ENCODE measurements at regions not wholly inside any gene's neighbourhood (a gene's known extent, or its start where the extent isn't known, plus 50 kb on each side); places are given as distances from the start of the nearest gene placed in this dataset.

DNA sequence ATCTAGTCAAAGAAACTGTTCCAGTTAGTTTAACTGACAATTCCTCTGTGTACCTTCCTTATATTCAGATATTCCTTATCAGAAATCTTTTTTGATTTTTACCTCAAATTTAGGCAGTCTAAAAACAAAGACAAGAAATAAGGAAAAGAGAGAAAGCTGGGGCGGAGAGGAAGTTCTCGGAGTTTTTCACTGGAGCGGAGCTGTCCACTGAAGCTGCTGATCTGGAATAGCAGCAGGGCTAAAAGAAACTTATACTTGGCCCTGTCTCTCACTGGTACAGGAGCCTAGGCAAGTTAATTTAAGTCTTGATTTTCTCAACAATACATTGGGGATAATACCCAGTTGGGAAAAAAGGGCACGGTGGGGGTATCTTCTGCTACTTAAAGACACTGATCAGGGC, 59.2 kb upstream of the CYP2D6 start:
- Mint-ChIP-seq H3K4me3 (no peak overlapping the region), H3K4me1 (peaks cover 28% of the 10 kb centered on the region), H3K36me3 (peaks cover 4% of the 10 kb centered on the region), H3K9me3 (no peaks in the 10 kb centered on the region), H3K27me3 (ENCODE audit: insufficient read depth, low read depth) (no peaks in the 10 kb centered on the region), H3K27ac (no peak overlapping the region)
- no peak overlapping the region for H2AFZ ChIP-seq (replicated peaks)
- H3F3A ChIP-seq (ENCODE audit: low read depth): peaks cover 15% of the 10 kb centered on the region
- no peak for TF ChIP-seq EZH2 (IDR thresholded peaks at IDR 0.05)
- TF ChIP-seq EZH2phosphoT487 (IDR thresholded peaks at IDR 0.05): no peak
- TF ChIP-seq, protein P1, sequence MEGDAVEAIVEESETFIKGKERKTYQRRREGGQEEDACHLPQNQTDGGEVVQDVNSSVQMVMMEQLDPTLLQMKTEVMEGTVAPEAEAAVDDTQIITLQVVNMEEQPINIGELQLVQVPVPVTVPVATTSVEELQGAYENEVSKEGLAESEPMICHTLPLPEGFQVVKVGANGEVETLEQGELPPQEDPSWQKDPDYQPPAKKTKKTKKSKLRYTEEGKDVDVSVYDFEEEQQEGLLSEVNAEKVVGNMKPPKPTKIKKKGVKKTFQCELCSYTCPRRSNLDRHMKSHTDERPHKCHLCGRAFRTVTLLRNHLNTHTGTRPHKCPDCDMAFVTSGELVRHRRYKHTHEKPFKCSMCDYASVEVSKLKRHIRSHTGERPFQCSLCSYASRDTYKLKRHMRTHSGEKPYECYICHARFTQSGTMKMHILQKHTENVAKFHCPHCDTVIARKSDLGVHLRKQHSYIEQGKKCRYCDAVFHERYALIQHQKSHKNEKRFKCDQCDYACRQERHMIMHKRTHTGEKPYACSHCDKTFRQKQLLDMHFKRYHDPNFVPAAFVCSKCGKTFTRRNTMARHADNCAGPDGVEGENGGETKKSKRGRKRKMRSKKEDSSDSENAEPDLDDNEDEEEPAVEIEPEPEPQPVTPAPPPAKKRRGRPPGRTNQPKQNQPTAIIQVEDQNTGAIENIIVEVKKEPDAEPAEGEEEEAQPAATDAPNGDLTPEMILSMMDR (IDR thresholded peaks at IDR 0.05): no peak
- peaks cover 26% of the 10 kb centered on the region for H3K4me1 ChIP-seq
- H3K79me2 ChIP-seq (ENCODE audit: low read depth): peaks cover 93% of the 10 kb centered on the region
- H3K27me3 ChIP-seq: no peaks in the 10 kb centered on the region
- H3K27ac ChIP-seq: no peak overlapping the region
- no peak overlapping the region for H3K4me2 ChIP-seq
- peaks cover 99% of the 10 kb centered on the region for H4K20me1 ChIP-seq (ENCODE audit: low read depth)
- H3K9me3 ChIP-seq (ENCODE audit: low read depth): no peaks in the 10 kb centered on the region
- no peak for DNase-seq (ENCODE audit: low spot score)
- H3K9ac ChIP-seq: no peak overlapping the region
- no peaks in the 10 kb centered on the region for H3K36me3 ChIP-seq
- no peak overlapping the region for H3K4me3 ChIP-seq

DNA sequence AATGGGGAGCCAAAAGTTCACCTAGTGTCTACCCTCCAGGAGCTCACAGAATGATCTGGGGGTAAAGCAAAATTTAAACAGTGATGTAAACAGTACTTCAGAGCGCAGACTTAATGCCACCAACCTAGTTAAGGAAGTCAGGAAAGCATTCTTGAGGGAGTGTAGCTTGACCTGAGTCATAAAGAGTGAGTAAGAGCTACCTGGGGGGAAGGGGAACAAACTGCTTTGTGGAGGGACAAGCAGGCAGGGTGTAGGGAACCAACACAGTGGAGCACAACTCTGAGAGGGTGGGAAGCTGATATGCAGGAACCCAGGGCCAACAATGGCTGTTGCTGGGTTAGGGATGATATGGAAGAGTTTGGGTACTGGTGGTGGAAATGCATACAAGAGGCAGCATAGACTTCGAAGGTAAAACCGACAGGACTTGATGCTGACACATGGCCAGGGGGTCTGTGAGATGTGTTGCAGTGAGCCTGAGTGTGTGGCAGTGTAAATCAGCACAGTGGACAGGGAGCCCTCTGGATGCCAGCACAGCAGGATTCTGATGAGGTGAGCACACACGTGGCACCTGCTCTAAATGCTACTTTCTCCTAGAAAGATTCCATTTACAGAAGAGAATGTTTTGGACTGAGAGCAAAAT, 58.3 kb upstream of the CYP2D6 start:
- Mint-ChIP-seq H3K9me3 (no peaks in the 10 kb centered on the region), H3K4me3 (no peak overlapping the region), H3K27ac (no peak overlapping the region), H3K27me3 (ENCODE audit: insufficient read depth, low read depth) (no peaks in the 10 kb centered on the region), H3K36me3 (peaks cover 4% of the 10 kb centered on the region), H3K4me1 (peaks cover 22% of the 10 kb centered on the region)
- no peak overlapping the region for H3K27ac ChIP-seq
- H3K36me3 ChIP-seq: no peaks in the 10 kb centered on the region
- no peak overlapping the region for H3K9ac ChIP-seq
- H3K79me2 ChIP-seq (ENCODE audit: low read depth): peaks cover 96% of the 10 kb centered on the region
- DNase-seq (ENCODE audit: low spot score): no peak
- peaks cover 26% of the 10 kb centered on the region for H3K4me1 ChIP-seq
- no peak for TF ChIP-seq EZH2phosphoT487 (IDR thresholded peaks at IDR 0.05)
- TF ChIP-seq EZH2 (IDR thresholded peaks at IDR 0.05): no peak
- TF ChIP-seq, protein P1 (IDR thresholded peaks at IDR 0.05): no peak
- H3K27me3 ChIP-seq: no peaks in the 10 kb centered on the region
- no peak overlapping the region for H2AFZ ChIP-seq (replicated peaks)
- H3K4me2 ChIP-seq: no peak overlapping the region
- no peak overlapping the region for H3K4me3 ChIP-seq
- H3K9me3 ChIP-seq (ENCODE audit: low read depth): no peaks in the 10 kb centered on the region
- peaks cover 99% of the 10 kb centered on the region for H4K20me1 ChIP-seq (ENCODE audit: low read depth)
- peaks cover 15% of the 10 kb centered on the region for H3F3A ChIP-seq (ENCODE audit: low read depth)

DNA sequence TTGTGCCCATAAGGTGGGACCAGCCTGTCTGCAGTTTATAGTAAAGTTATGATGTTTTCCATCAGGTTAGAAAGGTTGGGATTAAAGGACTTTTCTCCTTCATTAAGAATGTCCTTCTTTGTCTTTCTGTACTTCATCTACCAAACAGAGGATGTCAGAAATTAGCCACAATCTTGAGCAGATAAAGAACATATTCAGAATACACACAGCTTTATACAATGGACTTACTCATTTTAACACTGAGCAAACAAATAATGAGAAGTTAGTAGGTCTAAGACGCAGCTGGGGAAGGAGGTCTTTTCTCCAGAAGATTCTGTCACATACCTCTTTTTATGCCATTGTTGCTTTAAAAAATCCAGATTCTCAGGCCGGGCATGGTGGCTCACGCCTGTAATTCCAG, 57.0 kb upstream of the CYP2D6 start:
- Histone ChIP-seq H3K9me3 (ENCODE audit: low read depth) (no peaks in the 10 kb centered on the region), H4K20me1 (ENCODE audit: low read depth) (peaks cover 99% of the 10 kb centered on the region), H3K27me3 (no peaks in the 10 kb centered on the region), H2AFZ (replicated peaks) (no peak overlapping the region), H3K79me2 (ENCODE audit: low read depth) (peaks cover 96% of the 10 kb centered on the region), H3K36me3 (no peaks in the 10 kb centered on the region), H3F3A (ENCODE audit: low read depth) (peaks cover 11% of the 10 kb centered on the region), H3K4me2 (no peak overlapping the region), H3K9ac (no peak overlapping the region), H3K27ac (no peak overlapping the region), H3K4me3 (no peak overlapping the region), H3K4me1 (peaks cover 21% of the 10 kb centered on the region)
- no peak overlapping the region for H3K27ac Mint-ChIP-seq
- H3K4me1 Mint-ChIP-seq: peaks cover 19% of the 10 kb centered on the region
- H3K9me3 Mint-ChIP-seq: no peaks in the 10 kb centered on the region
- H3K27me3 Mint-ChIP-seq (ENCODE audit: insufficient read depth, low read depth): no peaks in the 10 kb centered on the region
- DNase-seq (ENCODE audit: low spot score): no peak
- TF ChIP-seq, protein P1 (IDR thresholded peaks at IDR 0.05): no peak
- TF ChIP-seq EZH2phosphoT487 (IDR thresholded peaks at IDR 0.05) (no peak), EZH2 (IDR thresholded peaks at IDR 0.05) (no peak)
- peaks cover 3% of the 10 kb centered on the region for H3K36me3 Mint-ChIP-seq
- H3K4me3 Mint-ChIP-seq: no peak overlapping the region
